Neural cell (in vitro differentiated cells): ENCODE measurements at regions not wholly inside any gene's neighbourhood (a gene's known extent, or its start where the extent isn't known, plus 50 kb on each side); places are given as distances from the start of the nearest gene placed in this dataset.

Experiments used
- H2AFZ ChIP-seq: fragments of 200-600, 300-800 bp; sonication (generic), shearing (Covaris generic); 2 replicates; pipeline ENCODE4 v1.6.0; 2014; ENCODE audit warnings: low read depth, mild to moderate bottlenecking, antibody characterized with exemption, low read length, moderate library complexity
- H3F3A ChIP-seq: fragments of 200-600 bp; shearing (Covaris generic); 2 replicates; pipeline ENCODE4 v1.6.1; 2016; ENCODE audit warnings: mild to moderate bottlenecking, moderate library complexity, mixed read lengths, antibody characterized with exemption, low read length; ENCODE audit not compliant: insufficient read depth, poor library complexity, severe bottlenecking
- H3K27ac ChIP-seq: fragments of 200-600, 300-800 bp; sonication (generic), shearing (Covaris generic); 2 replicates; pipeline ENCODE4 v1.5.1; 2014; ENCODE audit warnings: mild to moderate bottlenecking, low read length, moderate library complexity
- H3K27me3 ChIP-seq: fragments of 300-800, 200-600 bp; sonication (generic), shearing (Covaris generic); 2 replicates; pipeline ENCODE4 v1.6.0; 2014; ENCODE audit warnings: mild to moderate bottlenecking, low read depth, low read length, moderate library complexity; ENCODE audit not compliant: insufficient read depth
- H3K36me3 ChIP-seq: fragments of 300-800, 200-600 bp; sonication (generic), shearing (Covaris generic); 2 replicates; pipeline ENCODE4 v1.5.1; 2014; ENCODE audit warnings: mild to moderate bottlenecking, antibody characterized with exemption, low read length, moderate library complexity; ENCODE audit not compliant: insufficient read depth
- H3K4me2 ChIP-seq: fragments of 300-800, 200-600 bp; sonication (generic), shearing (Covaris generic); 2 replicates; pipeline ENCODE4 v1.6.0; 2014; ENCODE audit warnings: mild to moderate bottlenecking, low read length
- H3K4me3 ChIP-seq: fragments of 300-800, 200-600 bp; sonication (generic), shearing (Covaris generic); 2 replicates; pipeline ENCODE4 v1.5.1; 2014; ENCODE audit warnings: mild to moderate bottlenecking, low read length, moderate library complexity
- H3K79me2 ChIP-seq: fragments of 200-600 bp; shearing (Covaris generic); replicated peaks from 2 replicates; pipeline ENCODE4 v1.6.0; 2014; ENCODE audit warnings: mild to moderate bottlenecking, low read length, moderate library complexity; ENCODE audit not compliant: insufficient read depth
- H3K9ac ChIP-seq: fragments of 300-800, 200-600 bp; sonication (generic), shearing (Covaris generic); 2 replicates; pipeline ENCODE4 v1.6.1; 2016; ENCODE audit warnings: mild to moderate bottlenecking, low read length, mixed read lengths
- H3K9me2 ChIP-seq: fragments of 200-600 bp; shearing (Covaris generic); 2 replicates; pipeline ENCODE4 v1.6.1; 2016; ENCODE audit warnings: mild to moderate bottlenecking, low read length, mixed read lengths; ENCODE audit not compliant: insufficient read depth
- H3K9me3 ChIP-seq: fragments of 200-600, 300-800 bp; sonication (generic), shearing (Covaris generic); 2 replicates; pipeline ENCODE4 v1.6.1; 2016; ENCODE audit warnings: mild to moderate bottlenecking, mixed run types, low read length, moderate library complexity, mixed read lengths
- H4K20me1 ChIP-seq: fragments of 200-600 bp; shearing (Covaris generic); 2 replicates; pipeline ENCODE4 v1.6.1; 2016; ENCODE audit warnings: mild to moderate bottlenecking, mixed run types; ENCODE audit not compliant: insufficient read depth
- CTCF ChIP-seq: fragments of 450-650 bp; IDR thresholded peaks from 2 replicates; pipeline ENCODE4 v1.5.1; 2014; ENCODE audit warnings: antibody characterized with exemption, mild to moderate bottlenecking, moderate library complexity; ENCODE audit not compliant: poor library complexity, severe bottlenecking
- EP300 ChIP-seq: fragments of 450-650 bp; conservative IDR thresholded peaks from 2 replicates; pipeline ENCODE4 v1.6.1; 2014; ENCODE audit warnings: antibody characterized with exemption, mild to moderate bottlenecking, moderate library complexity; ENCODE audit not compliant: poor library complexity, severe bottlenecking
- EZH2 ChIP-seq: fragments of 200-600, 300-800 bp; shearing (Covaris generic), sonication (generic); IDR thresholded peaks from 2 replicates; pipeline ENCODE4 v1.6.1; 2014; ENCODE audit warnings: antibody characterized with exemption, low read length, borderline replicate concordance, mild to moderate bottlenecking; ENCODE audit not compliant: insufficient read depth, poor library complexity, severe bottlenecking
- MXI1 ChIP-seq: fragments of 450-650 bp; conservative IDR thresholded peaks from 2 replicates; pipeline ENCODE4 v1.6.1; 2014; ENCODE audit warnings: antibody characterized with exemption, mild to moderate bottlenecking; ENCODE audit not compliant: poor library complexity, severe bottlenecking
- POLR2AphosphoS5 ChIP-seq: IDR thresholded peaks from 2 replicates; pipeline ENCODE4 v1.6.1; 2012
- RAD21 ChIP-seq: fragments of 450-650 bp; conservative IDR thresholded peaks from 2 replicates; pipeline ENCODE4 v1.6.1; 2014; ENCODE audit warnings: antibody characterized with exemption, mild to moderate bottlenecking, moderate library complexity
- REST ChIP-seq: IDR thresholded peaks from 2 replicates; pipeline ENCODE4 v1.6.1; 2012; ENCODE audit warnings: borderline replicate concordance
- SMC3 ChIP-seq: fragments of 450-650 bp; conservative IDR thresholded peaks from 2 replicates; pipeline ENCODE4 v1.6.1; 2014; ENCODE audit warnings: antibody characterized with exemption, mild to moderate bottlenecking, moderate library complexity; ENCODE audit not compliant: poor library complexity
- TAF1 ChIP-seq: IDR thresholded peaks from 2 replicates; pipeline ENCODE4 v1.6.1; 2012; ENCODE audit warnings: low read depth

GRCh38 chr15:27592036-27592760, 506.9 kb downstream of the OCA2 start:
- H3K27ac ChIP-seq: no peak overlapping the region
- no peaks in the 10 kb centered on the region for H3F3A ChIP-seq
- H3K9ac ChIP-seq: no peak overlapping the region
- H3K27me3 ChIP-seq: no peaks in the 10 kb centered on the region
- no peak overlapping the region for H3K4me3 ChIP-seq
- H3K36me3 ChIP-seq: no peaks in the 10 kb centered on the region
- no peaks in the 10 kb centered on the region for H3K79me2 ChIP-seq
- no peak overlapping the region for H3K4me2 ChIP-seq
- H4K20me1 ChIP-seq: no peaks in the 10 kb centered on the region
- H3K9me3 ChIP-seq: no peaks in the 10 kb centered on the region
- no peaks in the 10 kb centered on the region for H3K9me2 ChIP-seq
- no peak overlapping the region for H2AFZ ChIP-seq
- TF ChIP-seq POLR2AphosphoS5 (no peak), EZH2 (no peak), MXI1 (no peak), RAD21 (no peak), REST (no peak), TAF1 (no peak), CTCF (no peak), SMC3 (no peak), EP300 (no peak)
